Heart left ventricle (tissue), 16 donors: ENCODE measurements at regions not wholly inside any gene's neighbourhood (a gene's known extent, or its start where the extent isn't known, plus 50 kb on each side); places are given as distances from the start of the nearest gene placed in this dataset.

Experiments used
- ATAC-seq, 4 donors: fragments of 200-7000 bp; cut with Tn5 transposase; one replicate each; pipeline ENCODE4 v1.9.1; 2020 to 2022; ENCODE audit warnings: moderate library complexity in 4 of 4, mild to moderate bottlenecking in 3 of 4, moderate number of reproducible peaks in 1 of 4
- DNase-seq, 5 donors: peaks; one replicate each; pipeline ENCODE4 v3.0.0-alpha.2; 2020
- H3K27ac ChIP-seq, 12 donors: fragments of 200-600 bp; sonication (generic) in 4 of 12; one replicate each; pipeline versions ENCODE4 v1.5.0 to v1.8.0; 2016 to 2022; ENCODE audit warnings: mild to moderate bottlenecking in 2 of 12
- H3K27me3 ChIP-seq, 9 donors: fragments of 200-600 bp; sonication (generic) in 2 of 9; one replicate each; pipeline versions ENCODE4 v1.5.1 to v1.8.0; 2016 to 2022; ENCODE audit warnings: mild to moderate bottlenecking in 3 of 9
- H3K36me3 ChIP-seq, 9 donors: fragments of 200-600 bp; sonication (generic) in 2 of 9; one replicate each; pipeline versions ENCODE4 v1.5.0 to v1.8.0; 2018 to 2022; ENCODE audit warnings: mild to moderate bottlenecking in 2 of 9
- H3K4me1 ChIP-seq, 12 donors: fragments of 200-600 bp; sonication (generic) in 4 of 12; one replicate each; pipeline versions ENCODE4 v1.5.0 to v1.8.0; 2016 to 2022; ENCODE audit warnings: mild to moderate bottlenecking in 3 of 12
- H3K4me3 ChIP-seq, 12 donors: fragments of 200-600 bp; sonication (generic) in 4 of 12; one replicate each; pipeline versions ENCODE4 v1.5.0 to v1.8.0; 2017 to 2022; ENCODE audit warnings: mild to moderate bottlenecking in 9 of 12, moderate library complexity in 4 of 12
- H3K9me3 ChIP-seq, 12 donors: fragments of 200-600 bp; sonication (generic) in 4 of 12; one replicate each; pipeline versions ENCODE4 v1.5.0 to v1.8.0; 2016 to 2022; ENCODE audit warnings: mild to moderate bottlenecking in 1 of 12
- POLR2A ChIP-seq, 2 donors: fragments of 450-650 bp; IDR thresholded peaks; one replicate each; pipeline ENCODE4 v1.6.1; 2017; ENCODE audit warnings: antibody characterized with exemption in 2 of 2, mild to moderate bottlenecking in 2 of 2, moderate library complexity in 2 of 2
- WGBS, 4 donors: extraction: QIAGEN DNeasy Blood & Tissue Kit in 2 of 4; methylation state at CpG; one replicate each; pipeline versions ENCODE4 v1.1.5 to v1.1.7; 2013 to 2018; 5-methylcytosine and 5-hydroxymethylcytosine counted together
- intact Hi-C, 10 donors: fragments of 100-400 bp; cut with DNase I; formaldehyde crosslinking; loops; one replicate each; pipeline versions ENCODE4 v1.11.1 to v1.14.2; 2022
- TF ChIP-seq, protein P1 (sequence below), 12 donors: fragments of 200-600 bp; sonication (generic) in 4 of 12; IDR thresholded peaks; one replicate each; pipeline versions ENCODE4 v1.5.0 to v1.8.0; 2018 to 2022; ENCODE audit warnings: antibody characterized with exemption in 12 of 12, mild to moderate bottlenecking in 5 of 12
- donor health status: ischemic (EF 13 %, LVEDD 7.1; RV severe dilation, severe dysfunction).
- donor health status: healthy with polysubstance abuse.
- donor health status: DM: no; HTN: yes; CAD: no.
- donor health status: DM: no; HTN: no; CAD: no.
- donor health status: ischemic (EF 25% LVEDD 6.9; RV normal size, moderate dysfunction).
- donor health status: ischemic (EF 25% LVEDD 5.7; RV mildly dilated, moderate dysfunction).
- donor health status: healthy.
- donor health status: DM: yes; HTN: yes; CAD: no.
- donor health status: ischemic (EF 35%, LVEDD 5.7; RV mildly dilated, moderate dysfunction).
- donor health status: nonischemic (EF 11% LVEDD 7.7; RV severe dilation, severe dysfunction).
- donor health status: DM: yes; HTN: yes; CAD: no.
- donor health status: PGD.
- donor health status: ischemic (EF 29% LVEDD 5.4; RV normal size, mild dysfunction).
- donor health status: nonischemic (EF 23%, LVEDD 6.1; RV moderate dilation, normal function).

DNA sequence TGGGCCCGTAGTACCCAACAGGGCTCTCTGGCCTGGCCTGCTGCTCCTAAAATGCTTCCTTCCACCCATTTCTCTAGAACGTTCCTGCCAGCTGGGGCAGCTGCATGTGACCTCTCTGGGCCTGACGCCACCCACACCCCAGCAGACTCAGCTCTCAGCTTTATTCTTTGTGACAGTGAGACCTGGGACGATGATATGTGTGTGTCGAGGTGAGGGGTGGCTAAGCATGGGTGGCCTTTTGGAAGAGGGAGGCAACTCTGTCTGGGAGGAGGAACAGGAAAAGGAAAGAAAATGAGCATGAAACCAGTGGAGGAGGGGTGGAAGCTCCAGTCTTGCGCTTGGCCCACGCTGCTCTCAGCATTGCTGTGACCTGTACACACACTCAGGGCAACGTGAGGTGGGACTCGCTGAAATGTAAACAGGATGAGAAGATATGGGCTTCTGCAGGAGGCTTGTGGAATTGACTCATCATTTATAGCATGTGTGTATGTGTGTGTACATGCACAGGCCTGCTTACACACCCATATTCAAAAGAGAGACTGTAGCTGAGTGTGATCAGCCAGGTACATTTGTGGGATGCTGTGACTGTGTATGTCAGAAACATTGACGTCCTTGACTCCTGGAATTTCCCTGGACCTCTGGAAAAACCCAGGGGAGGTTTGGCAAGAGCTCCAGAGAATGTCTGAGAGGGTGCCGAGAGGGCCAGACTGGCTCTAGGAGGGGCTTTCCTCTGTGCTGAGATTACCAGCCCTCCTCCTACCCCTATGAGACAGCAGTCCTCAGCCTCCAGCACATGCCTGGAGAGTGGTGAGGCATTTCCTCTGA is 137.9 kb downstream of the PJA1 start:
- H3K27ac ChIP-seq = peak overlapping the region in 1 of 12 donors; percentile 1
- DNase-seq (no peak), ATAC-seq (peak in 1 of 4 donors; percentile 71)
- H3K27me3 ChIP-seq = peaks cover 0 to 5% (median 0%) of the 10 kb centered on the region in 9 donors
- H3K4me3 ChIP-seq = no peak overlapping the region
- intact Hi-C loops = loop anchor here in 2 of 10 donors (2.0 to 10.0 kb wide), 2 partner anchors 93 to 133 kb away; no protein-coding TSS in a partner anchor
- TF ChIP-seq POLR2A (IDR thresholded peaks at IDR 0.05) = no peak
- TF ChIP-seq, protein P1, sequence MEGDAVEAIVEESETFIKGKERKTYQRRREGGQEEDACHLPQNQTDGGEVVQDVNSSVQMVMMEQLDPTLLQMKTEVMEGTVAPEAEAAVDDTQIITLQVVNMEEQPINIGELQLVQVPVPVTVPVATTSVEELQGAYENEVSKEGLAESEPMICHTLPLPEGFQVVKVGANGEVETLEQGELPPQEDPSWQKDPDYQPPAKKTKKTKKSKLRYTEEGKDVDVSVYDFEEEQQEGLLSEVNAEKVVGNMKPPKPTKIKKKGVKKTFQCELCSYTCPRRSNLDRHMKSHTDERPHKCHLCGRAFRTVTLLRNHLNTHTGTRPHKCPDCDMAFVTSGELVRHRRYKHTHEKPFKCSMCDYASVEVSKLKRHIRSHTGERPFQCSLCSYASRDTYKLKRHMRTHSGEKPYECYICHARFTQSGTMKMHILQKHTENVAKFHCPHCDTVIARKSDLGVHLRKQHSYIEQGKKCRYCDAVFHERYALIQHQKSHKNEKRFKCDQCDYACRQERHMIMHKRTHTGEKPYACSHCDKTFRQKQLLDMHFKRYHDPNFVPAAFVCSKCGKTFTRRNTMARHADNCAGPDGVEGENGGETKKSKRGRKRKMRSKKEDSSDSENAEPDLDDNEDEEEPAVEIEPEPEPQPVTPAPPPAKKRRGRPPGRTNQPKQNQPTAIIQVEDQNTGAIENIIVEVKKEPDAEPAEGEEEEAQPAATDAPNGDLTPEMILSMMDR (IDR thresholded peaks at IDR 0.05) = no peak
- H3K9me3 ChIP-seq = peaks cover 0 to 7% (median 0%) of the 10 kb centered on the region in 12 donors
- peaks cover 0 to 34% (median 12%) of the 10 kb centered on the region in 12 donors for H3K4me1 ChIP-seq
- no peaks in the 10 kb centered on the region for H3K36me3 ChIP-seq
- 57 to 70% (median 64%) methylated on average over 11 of the region's 11 CpGs for WGBS, 4 donors

DNA sequence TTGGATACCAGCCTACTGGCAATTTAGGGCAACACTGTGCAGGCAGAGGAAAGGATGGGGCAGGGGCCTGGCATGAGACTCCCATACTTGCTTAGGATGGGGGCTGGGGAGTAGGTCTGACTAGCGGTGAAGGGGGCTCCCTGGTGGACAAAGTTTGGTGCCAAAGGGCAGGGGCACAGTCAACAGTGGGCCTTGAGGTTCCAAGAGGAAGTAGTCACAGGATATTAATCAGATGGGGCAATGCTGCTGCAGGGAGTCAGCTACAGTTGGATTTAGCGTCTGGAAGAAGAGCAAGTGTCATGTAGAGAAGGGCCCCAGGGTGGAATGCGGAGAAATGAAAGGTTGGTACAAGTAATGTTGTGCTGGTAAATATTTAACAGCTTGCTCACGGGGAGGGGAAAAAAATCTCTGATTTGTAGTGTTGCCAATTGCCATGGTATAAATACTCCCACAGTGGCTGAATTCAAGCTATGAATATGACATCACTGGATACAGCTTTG is 139.4 kb downstream of the PJA1 start:
- Histone ChIP-seq H3K27ac (no peak overlapping the region), H3K36me3 (no peaks in the 10 kb centered on the region), H3K27me3 (peaks cover 0 to 5% (median 0%) of the 10 kb centered on the region in 9 donors), H3K4me1 (peaks cover 0 to 34% (median 12%) of the 10 kb centered on the region in 12 donors), H3K9me3 (peaks cover 0 to 7% (median 0%) of the 10 kb centered on the region in 12 donors), H3K4me3 (no peak overlapping the region)
- intact Hi-C loops = loop anchor here in 2 of 10 donors (1.0 to 10.0 kb wide), 3 partner anchors 91 to 198 kb away; no protein-coding TSS in a partner anchor
- DNase-seq (no peak), ATAC-seq (no peak)
- WGBS, 4 donors = 78 to 97% (median 85%) methylated on average over 4 of the region's 4 CpGs
- TF ChIP-seq POLR2A (IDR thresholded peaks at IDR 0.05) = no peak
- TF ChIP-seq, protein P1 (IDR thresholded peaks at IDR 0.05) = no peak

DNA sequence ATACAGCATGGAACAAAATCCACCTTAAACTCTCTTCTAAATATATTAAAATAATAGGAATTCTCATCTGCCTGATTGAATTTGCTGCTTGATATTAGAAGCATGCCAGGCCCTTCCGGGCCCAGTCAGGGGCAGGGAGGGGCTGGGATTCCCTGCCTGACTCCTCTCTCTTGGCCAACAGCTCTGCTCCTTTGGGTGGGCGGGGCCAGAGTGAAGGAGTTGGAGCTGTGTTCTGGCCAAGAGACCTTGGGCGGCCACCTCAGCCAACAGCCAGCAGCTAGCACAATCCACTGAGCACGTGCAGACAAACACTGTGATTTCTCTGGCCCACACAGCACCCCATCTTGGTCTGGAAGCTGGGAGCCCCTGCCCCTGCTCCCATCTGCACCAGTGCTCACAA is 140.3 kb downstream of the PJA1 start:
- ATAC-seq (peak; percentile 82 to 93 (median 86)), DNase-seq (peak; percentile 61 to 82 (median 79))
- Histone ChIP-seq H3K36me3 (no peaks in the 10 kb centered on the region), H3K9me3 (peaks cover 0 to 7% (median 0%) of the 10 kb centered on the region in 12 donors), H3K4me1 (peaks cover 0 to 34% (median 12%) of the 10 kb centered on the region in 12 donors), H3K27ac (peak overlapping the region in 9 of 12 donors; percentile 1 to 60 (median 34)), H3K4me3 (no peak overlapping the region), H3K27me3 (peaks cover 0 to 5% (median 0%) of the 10 kb centered on the region in 9 donors)
- WGBS, 4 donors = 12 to 36% (median 25%) methylated on average over 4 of the region's 4 CpGs
- TF ChIP-seq POLR2A (IDR thresholded peaks at IDR 0.05) = no peak
- TF ChIP-seq, protein P1 (IDR thresholded peaks at IDR 0.05) = no peak
- intact Hi-C loops = loop anchor here in 2 of 10 donors (1.0 to 10.0 kb wide), 2 partner anchors 90 to 197 kb away; no protein-coding TSS in a partner anchor
